SJCRH30 (cell line): ENCODE measurements at regions not wholly inside any gene's neighbourhood (a gene's known extent, or its start where the extent isn't known, plus 50 kb on each side); places are given as distances from the start of the nearest gene placed in this dataset.

Experiments
- DNase-seq, 2 experiments: peaks; one replicate each; pipeline ENCODE4 v3.0.0-alpha.2; 2015 to 2020
- H3K27ac ChIP-seq: fragments of 250-450 bp; sonication (Bioruptor Pico); 2 replicates; pipeline ENCODE4 v1.5.1; 2020; ENCODE audit warnings: mild to moderate bottlenecking, moderate library complexity
- H3K27me3 ChIP-seq: fragments of 250-450 bp; sonication (Bioruptor Pico); 2 replicates; pipeline ENCODE4 v1.5.1; 2020; ENCODE audit warnings: mild to moderate bottlenecking, moderate library complexity
- H3K36me3 ChIP-seq: fragments of 250-450 bp; sonication (Bioruptor Pico); 2 replicates; pipeline ENCODE4 v1.5.1; 2020; ENCODE audit warnings: mild to moderate bottlenecking, moderate library complexity
- H3K4me1 ChIP-seq: fragments of 250-450 bp; sonication (Bioruptor Pico); 2 replicates; pipeline ENCODE4 v1.5.1; 2020; ENCODE audit warnings: mild to moderate bottlenecking, moderate library complexity
- H3K4me3 ChIP-seq: fragments of 250-450 bp; sonication (Bioruptor Pico); 2 replicates; pipeline ENCODE4 v1.5.1; 2020; ENCODE audit warnings: mild to moderate bottlenecking, moderate library complexity
- H3K9me3 ChIP-seq: fragments of 250-450 bp; sonication (Bioruptor Pico); replicated peaks from 2 replicates; pipeline ENCODE4 v1.5.1; 2020; ENCODE audit warnings: mild to moderate bottlenecking, moderate library complexity

- Histone ChIP-seq H3K36me3 (no peaks in the 10 kb centered on the region), H3K9me3 (no peaks in the 10 kb centered on the region), H3K4me3 (no peak overlapping the region), H3K27me3 (no peaks in the 10 kb centered on the region), H3K27ac (no peak overlapping the region), H3K4me1 (peaks cover 5% of the 10 kb centered on the region)
- no peak for DNase-seq
Observed at GRCh38 chr6:88266126-88266525, 100.0 kb upstream of the CNR1 start.

GRCh38 chr6:88263591-88263990 lies 97.4 kb upstream of the CNR1 start:
- Histone ChIP-seq H3K36me3 (no peaks in the 10 kb centered on the region), H3K27ac (no peak overlapping the region)

GRCh38 chr6:88262332-88262731 lies 96.2 kb upstream of the CNR1 start:
- no peaks in the 10 kb centered on the region for H3K27me3 ChIP-seq
- H3K4me1 ChIP-seq, result no peaks in the 10 kb centered on the region
- H3K4me3 ChIP-seq, result no peak overlapping the region
- H3K9me3 ChIP-seq, result no peaks in the 10 kb centered on the region
- no peaks in the 10 kb centered on the region for H3K36me3 ChIP-seq
- DNase-seq, result no peak
- H3K27ac ChIP-seq, result no peak overlapping the region

More at GRCh38 chr6:88263591-88263990, 97.4 kb upstream of the CNR1 start:
- no peaks in the 10 kb centered on the region for H3K27me3 ChIP-seq
- no peak for DNase-seq
- H3K4me3 ChIP-seq, result no peak overlapping the region
- no peaks in the 10 kb centered on the region for H3K9me3 ChIP-seq
- H3K4me1 ChIP-seq, result peaks cover 5% of the 10 kb centered on the region

- H3K27ac ChIP-seq, result peak overlapping the region; percentile 67
- peak; percentile 86 to 94 for DNase-seq
Observed at GRCh38 chr6:88251301-88251700, 85.2 kb upstream of the CNR1 start.

GRCh38 chr6:88248709-88249321 lies 82.7 kb upstream of the CNR1 start:
- Histone ChIP-seq H3K4me3 (no peak overlapping the region), H3K27ac (no peak overlapping the region), H3K36me3 (no peaks in the 10 kb centered on the region), H3K27me3 (no peaks in the 10 kb centered on the region), H3K4me1 (peaks cover 52% of the 10 kb centered on the region), H3K9me3 (no peaks in the 10 kb centered on the region)
- no peak for DNase-seq

More at GRCh38 chr6:88251301-88251700, 85.2 kb upstream of the CNR1 start:
- Histone ChIP-seq H3K27me3 (no peaks in the 10 kb centered on the region), H3K9me3 (no peaks in the 10 kb centered on the region; the same call in 1 of the 2 replicates), H3K36me3 (no peaks in the 10 kb centered on the region), H3K4me1 (peaks cover 48% of the 10 kb centered on the region), H3K4me3 (peak overlapping the region; percentile 14; the same call in 1 of the 2 replicates)

GRCh38 chr6:88246654-88247053 lies 80.5 kb upstream of the CNR1 start:
- H3K27me3 ChIP-seq, result no peaks in the 10 kb centered on the region
- H3K27ac ChIP-seq, result peak overlapping the region; percentile 56
- no peaks in the 10 kb centered on the region for H3K36me3 ChIP-seq
- peaks cover 5% of the 10 kb centered on the region; the same call in 1 of the 2 replicates for H3K9me3 ChIP-seq
- DNase-seq, result peak; percentile 87 to 92
- peaks cover 48% of the 10 kb centered on the region for H3K4me1 ChIP-seq
- no peak overlapping the region for H3K4me3 ChIP-seq

GRCh38 chr6:88244721-88245120 lies 78.6 kb upstream of the CNR1 start:
- no peak overlapping the region for H3K27ac ChIP-seq
- H3K4me1 ChIP-seq, result peaks cover 35% of the 10 kb centered on the region
- no peaks in the 10 kb centered on the region for H3K27me3 ChIP-seq
- no peak overlapping the region for H3K4me3 ChIP-seq
- H3K9me3 ChIP-seq, result peaks cover 5% of the 10 kb centered on the region; the same call in 1 of the 2 replicates
- no peak for DNase-seq
- H3K36me3 ChIP-seq, result no peaks in the 10 kb centered on the region

- H3K27ac ChIP-seq, result no peak overlapping the region
- no peaks in the 10 kb centered on the region for H3K36me3 ChIP-seq
- no peaks in the 10 kb centered on the region for H3K27me3 ChIP-seq
- H3K4me1 ChIP-seq, result no peaks in the 10 kb centered on the region
- peaks cover 5% of the 10 kb centered on the region; the same call in 1 of the 2 replicates for H3K9me3 ChIP-seq
- DNase-seq, result no peak
- no peak overlapping the region for H3K4me3 ChIP-seq
Observed at GRCh38 chr6:88238901-88239300, 72.8 kb upstream of the CNR1 start.

- peak; percentile 22 to 47 for DNase-seq
- H3K9me3 ChIP-seq, result peaks cover 9% of the 10 kb centered on the region; the same call in 1 of the 2 replicates
- no peak overlapping the region for H3K4me3 ChIP-seq
- H3K36me3 ChIP-seq, result no peaks in the 10 kb centered on the region
- H3K27ac ChIP-seq, result no peak overlapping the region
- H3K27me3 ChIP-seq, result no peaks in the 10 kb centered on the region
- H3K4me1 ChIP-seq, result no peaks in the 10 kb centered on the region
Observed at GRCh38 chr6:88238065-88238464, 71.9 kb upstream of the CNR1 start.

GRCh38 chr6:88236612-88237360 lies 70.6 kb upstream of the CNR1 start:
- H3K4me3 ChIP-seq, result no peak overlapping the region
- peaks cover 5% of the 10 kb centered on the region; the same call in 1 of the 2 replicates for H3K9me3 ChIP-seq
- H3K36me3 ChIP-seq, result no peaks in the 10 kb centered on the region
- no peak overlapping the region for H3K27ac ChIP-seq
- H3K27me3 ChIP-seq, result no peaks in the 10 kb centered on the region
- no peak for DNase-seq
- no peaks in the 10 kb centered on the region for H3K4me1 ChIP-seq

GRCh38 chr6:88232753-88233152 lies 66.6 kb upstream of the CNR1 start:
- DNase-seq, result no peak
- Histone ChIP-seq H3K27ac (no peak overlapping the region), H3K9me3 (peaks cover 15% of the 10 kb centered on the region), H3K4me1 (no peaks in the 10 kb centered on the region), H3K27me3 (no peaks in the 10 kb centered on the region), H3K4me3 (no peak overlapping the region), H3K36me3 (no peaks in the 10 kb centered on the region)

GRCh38 chr6:88223298-88223697 lies 57.2 kb upstream of the CNR1 start:
- Histone ChIP-seq H3K9me3 (no peaks in the 10 kb centered on the region), H3K27ac (no peak overlapping the region), H3K4me3 (no peak overlapping the region), H3K4me1 (no peaks in the 10 kb centered on the region), H3K27me3 (no peaks in the 10 kb centered on the region), H3K36me3 (no peaks in the 10 kb centered on the region)
- no peak for DNase-seq

GRCh38 chr6:88220493-88220892 lies 54.3 kb upstream of the CNR1 start:
- no peaks in the 10 kb centered on the region for H3K36me3 ChIP-seq
- no peaks in the 10 kb centered on the region for H3K27me3 ChIP-seq
- H3K4me3 ChIP-seq, result no peak overlapping the region
- H3K9me3 ChIP-seq, result no peaks in the 10 kb centered on the region
- no peaks in the 10 kb centered on the region for H3K4me1 ChIP-seq
- no peak overlapping the region for H3K27ac ChIP-seq
- peak; percentile 38 to 79 for DNase-seq

GRCh38 chr6:88216182-88216581 lies 50.0 kb upstream of the CNR1 start:
- H3K27ac ChIP-seq, result no peak overlapping the region
- no peak overlapping the region for H3K4me3 ChIP-seq
- no peak for DNase-seq
- no peaks in the 10 kb centered on the region for H3K27me3 ChIP-seq
- H3K36me3 ChIP-seq, result no peaks in the 10 kb centered on the region
- H3K4me1 ChIP-seq, result no peaks in the 10 kb centered on the region
- no peaks in the 10 kb centered on the region for H3K9me3 ChIP-seq
